Midbrain (tissue), 1 donor: ENCODE measurements at regions not wholly inside any gene's neighbourhood (a gene's known extent, or its start where the extent isn't known, plus 50 kb on each side); places are given as distances from the start of the nearest gene placed in this dataset.
"Not testable (repeated sequence)": the region's sequence is repeated elsewhere in the genome, so short reads cannot be mapped to it uniquely, and the experiment has no call there.

Experiments used
- DNase-seq: peaks from one replicate; lab custom pipeline; 2025; lab: John Stamatoyannopoulos, UW

- no peak for DNase-seq
Measured at GRCh38 chr4:103415801-103416200, 217.7 kb upstream of the CENPE start.

- not testable (repeated sequence) for DNase-seq
Measured at GRCh38 chr4:103412646-103413045, 214.5 kb upstream of the CENPE start.

- no peak for DNase-seq
Measured at GRCh38 chr4:103410386-103410785, 212.2 kb upstream of the CENPE start.

- DNase-seq: no peak
Measured at GRCh38 chr4:103405415-103405814, 207.3 kb upstream of the CENPE start.

GRCh38 chr4:103403619-103404018, 205.5 kb upstream of the CENPE start:
- no peak for DNase-seq

- DNase-seq: no peak
Measured at GRCh38 chr4:103402198-103402597, 204.1 kb upstream of the CENPE start.

GRCh38 chr4:103400405-103400804, 202.3 kb upstream of the CENPE start:
- no peak for DNase-seq

GRCh38 chr4:103397541-103397940, 199.4 kb upstream of the CENPE start:
- no peak for DNase-seq

GRCh38 chr4:103387508-103388011, 189.4 kb upstream of the CENPE start:
- DNase-seq: not testable (repeated sequence)

GRCh38 chr4:103385565-103385964, 187.4 kb upstream of the CENPE start:
- DNase-seq: not testable (repeated sequence)

GRCh38 chr4:103375278-103375677, 177.1 kb upstream of the CENPE start:
- no peak for DNase-seq

GRCh38 chr4:103374758-103375157, 176.6 kb upstream of the CENPE start:
- no peak for DNase-seq

- DNase-seq: no peak
Measured at GRCh38 chr4:103374306-103374705, 176.2 kb upstream of the CENPE start.

GRCh38 chr4:103372002-103372558, 173.9 kb upstream of the CENPE start:
- DNase-seq: no peak

- DNase-seq: no peak
Measured at GRCh38 chr4:103370336-103370735, 172.2 kb upstream of the CENPE start.

- DNase-seq: no peak
Measured at GRCh38 chr4:103365285-103365684, 167.1 kb upstream of the CENPE start.

- DNase-seq: no peak
Measured at GRCh38 chr4:103364083-103364482, 165.9 kb upstream of the CENPE start.

GRCh38 chr4:103361926-103362325, 163.8 kb upstream of the CENPE start:
- DNase-seq: no peak

- no peak for DNase-seq
Measured at GRCh38 chr4:103359900-103360299, 161.8 kb upstream of the CENPE start.

GRCh38 chr4:103354006-103354405, 155.9 kb upstream of the CENPE start:
- no peak for DNase-seq

- no peak for DNase-seq
Measured at GRCh38 chr4:103329642-103330041, 131.5 kb upstream of the CENPE start.

GRCh38 chr4:103324811-103325210, 126.7 kb upstream of the CENPE start:
- no peak for DNase-seq

GRCh38 chr4:103318327-103318726, 120.2 kb upstream of the CENPE start:
- no peak for DNase-seq

- no peak for DNase-seq
Measured at GRCh38 chr4:103308248-103308561, 110.1 kb upstream of the CENPE start.
